T47D (cell line): ENCODE measurements at regions not wholly inside any gene's neighbourhood (a gene's known extent, or its start where the extent isn't known, plus 50 kb on each side); places are given as distances from the start of the nearest gene placed in this dataset.

ENCODE experiments used
- DNase-seq, 2 experiments: peaks; one replicate each; pipeline versions ENCODE4 v3.0.0 to v3.0.0-alpha.2; 2011 to 2012; ENCODE audit warnings: low read depth in 1 of 2, low spot score in 1 of 2
- JUND ChIP-seq: IDR thresholded peaks from 2 replicates; pipeline ENCODE4 v1.6.1; 2012; ENCODE audit warnings: low read depth
- in situ Hi-C: cut with HindIII; loops from 2 replicates; pipeline ENCODE4 v1.10.0; 2016; ENCODE audit warnings: low sequenced_read_pairs, low pct_unique_long_range_greater_than_20kb

- DNase-seq: no peak
- in situ Hi-C loops: no loop called here
- no peak for TF ChIP-seq JUND
Measured at GRCh38 chr1:2939041-2939552, 82.2 kb upstream of the ACTRT2 start.

- in situ Hi-C loops: no loop called here
- no peak for DNase-seq
- no peak for TF ChIP-seq JUND
Measured at GRCh38 chr1:2940178-2940577, 81.1 kb upstream of the ACTRT2 start.

GRCh38 chr1:2941040-2941439 lies 80.2 kb upstream of the ACTRT2 start:
- no peak for DNase-seq
- TF ChIP-seq JUND: no peak
- in situ Hi-C loops: no loop called here

GRCh38 chr1:2941907-2942306 lies 79.4 kb upstream of the ACTRT2 start:
- in situ Hi-C loops: no loop called here
- no peak for DNase-seq
- no peak for TF ChIP-seq JUND

DNA sequence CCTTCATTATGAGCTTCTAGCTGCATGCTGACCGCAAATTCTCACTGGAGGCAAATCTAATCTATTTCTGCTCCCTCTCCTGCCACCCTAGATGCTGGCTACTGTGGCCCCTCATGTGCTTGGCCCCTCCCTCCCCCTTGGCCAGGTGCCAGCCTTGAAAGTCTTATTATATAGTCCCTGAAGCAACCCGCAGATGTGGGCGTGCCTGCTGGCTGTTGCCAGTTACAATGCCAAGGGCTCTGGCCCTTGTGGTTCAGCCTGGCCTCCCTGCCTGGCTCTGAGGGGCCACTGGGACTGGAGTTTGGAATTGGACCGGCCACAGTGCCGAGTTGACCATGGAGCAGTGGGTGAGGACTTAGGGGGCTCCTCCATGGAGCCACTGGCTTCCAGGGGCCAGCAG lies 78.9 kb upstream of the ACTRT2 start:
- no peak for DNase-seq
- in situ Hi-C loops: no loop called here
- no peak for TF ChIP-seq JUND

GRCh38 chr1:2943686-2944260 lies 77.5 kb upstream of the ACTRT2 start:
- DNase-seq: no peak
- no peak for TF ChIP-seq JUND
- in situ Hi-C loops: no loop called here

DNA sequence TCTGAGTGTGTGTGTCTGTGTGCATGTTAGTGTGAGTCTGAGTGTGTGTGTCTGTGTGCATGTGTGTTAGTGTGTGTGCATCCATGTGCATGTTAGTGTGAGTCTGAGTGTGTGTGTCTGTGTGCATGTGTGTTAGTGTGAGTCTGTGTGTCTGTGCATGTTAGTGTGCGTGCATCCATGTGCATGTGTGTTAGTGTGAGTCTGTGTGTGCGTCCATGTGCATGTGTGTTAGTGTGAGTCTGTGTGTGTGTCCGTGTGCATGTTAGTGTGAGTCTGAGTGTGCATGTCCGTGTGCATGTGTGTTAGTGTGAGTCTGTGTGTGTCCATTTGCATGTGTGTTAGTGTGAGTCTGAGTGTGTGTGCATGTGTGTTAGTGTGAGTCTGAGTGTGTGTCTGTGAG lies 76.6 kb upstream of the ACTRT2 start:
- TF ChIP-seq JUND: no peak
- no peak for DNase-seq
- in situ Hi-C loops: no loop called here

GRCh38 chr1:2945821-2946231 lies 75.4 kb upstream of the ACTRT2 start:
- no peak for DNase-seq
- no peak for TF ChIP-seq JUND
- in situ Hi-C loops: no loop called here

- in situ Hi-C loops: no loop called here
- no peak for TF ChIP-seq JUND
- DNase-seq: no peak
Measured at GRCh38 chr1:2946291-2946690, 75.0 kb upstream of the ACTRT2 start.

DNA sequence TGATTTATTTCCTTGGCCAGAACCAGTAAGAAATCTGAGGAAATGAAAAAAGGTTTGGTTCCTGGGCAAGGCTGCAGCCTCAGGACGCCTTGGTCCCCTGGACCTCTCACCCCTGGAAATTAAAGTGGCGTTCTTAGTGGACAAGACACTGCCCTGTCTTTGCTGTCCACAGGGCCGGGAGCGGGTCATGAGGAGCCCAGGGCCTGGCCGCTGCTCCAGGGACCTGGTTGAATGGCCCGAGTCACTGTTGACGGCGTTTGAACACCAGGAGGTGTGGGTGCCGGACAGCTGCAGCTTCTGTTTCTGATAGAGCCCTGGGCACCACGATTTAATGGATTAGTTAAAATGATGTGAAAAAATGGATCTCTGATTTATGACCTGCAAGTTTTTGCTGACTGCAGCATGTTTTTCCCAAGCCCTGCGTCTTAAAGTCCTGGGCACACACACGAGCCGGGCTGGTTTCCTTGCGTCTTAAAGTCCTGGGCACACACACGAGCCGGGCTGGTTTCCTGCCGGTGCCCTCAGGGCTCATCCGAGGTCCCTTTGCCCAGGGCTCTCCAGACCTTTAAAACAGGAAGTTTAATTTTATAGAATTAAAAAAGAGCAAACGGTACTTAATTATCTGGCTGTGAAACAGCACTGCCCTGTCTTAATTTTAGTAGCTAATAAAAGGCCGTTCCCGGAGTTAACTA lies 74.1 kb upstream of the ACTRT2 start:
- no peak for TF ChIP-seq JUND
- DNase-seq: no peak
- in situ Hi-C loops: no loop called here

DNA sequence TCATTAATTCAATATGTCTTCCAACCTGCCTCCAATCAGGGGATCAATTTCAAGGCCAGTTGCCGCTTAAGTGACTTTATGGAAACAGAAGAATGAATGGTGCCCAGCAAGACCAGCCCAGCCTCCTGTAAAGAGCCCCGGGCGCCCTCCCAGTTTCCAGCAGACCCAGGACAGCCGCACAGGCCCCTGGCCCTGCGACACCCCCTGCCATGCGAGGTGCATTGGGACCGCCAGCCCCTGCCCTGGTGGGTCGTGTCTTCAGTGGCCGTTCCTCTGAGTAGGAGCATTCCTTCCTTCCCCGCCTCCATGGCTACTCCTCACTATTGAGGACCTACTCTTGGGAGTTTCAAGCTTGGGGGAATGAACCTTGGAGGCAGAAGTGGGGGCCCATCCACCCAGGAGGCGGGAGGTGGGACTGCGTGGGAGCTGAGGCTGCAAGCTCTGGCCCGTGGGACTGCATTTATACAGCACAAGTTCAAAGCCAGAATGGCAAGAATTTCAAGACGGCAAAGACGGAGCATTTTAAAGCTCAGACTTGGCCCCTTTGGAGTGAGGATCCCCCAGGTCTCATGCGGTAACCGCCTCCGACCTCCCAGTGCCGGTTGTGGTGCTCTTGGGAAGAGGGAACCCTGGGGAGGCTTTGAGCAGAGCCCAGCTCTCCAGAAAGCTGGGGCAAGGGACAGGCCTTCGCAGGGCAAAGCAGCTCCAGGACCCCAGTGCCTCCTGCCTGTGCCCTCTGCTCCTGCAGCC lies 73.1 kb upstream of the ACTRT2 start:
- in situ Hi-C loops: no loop called here
- DNase-seq: no peak
- no peak for TF ChIP-seq JUND

DNA sequence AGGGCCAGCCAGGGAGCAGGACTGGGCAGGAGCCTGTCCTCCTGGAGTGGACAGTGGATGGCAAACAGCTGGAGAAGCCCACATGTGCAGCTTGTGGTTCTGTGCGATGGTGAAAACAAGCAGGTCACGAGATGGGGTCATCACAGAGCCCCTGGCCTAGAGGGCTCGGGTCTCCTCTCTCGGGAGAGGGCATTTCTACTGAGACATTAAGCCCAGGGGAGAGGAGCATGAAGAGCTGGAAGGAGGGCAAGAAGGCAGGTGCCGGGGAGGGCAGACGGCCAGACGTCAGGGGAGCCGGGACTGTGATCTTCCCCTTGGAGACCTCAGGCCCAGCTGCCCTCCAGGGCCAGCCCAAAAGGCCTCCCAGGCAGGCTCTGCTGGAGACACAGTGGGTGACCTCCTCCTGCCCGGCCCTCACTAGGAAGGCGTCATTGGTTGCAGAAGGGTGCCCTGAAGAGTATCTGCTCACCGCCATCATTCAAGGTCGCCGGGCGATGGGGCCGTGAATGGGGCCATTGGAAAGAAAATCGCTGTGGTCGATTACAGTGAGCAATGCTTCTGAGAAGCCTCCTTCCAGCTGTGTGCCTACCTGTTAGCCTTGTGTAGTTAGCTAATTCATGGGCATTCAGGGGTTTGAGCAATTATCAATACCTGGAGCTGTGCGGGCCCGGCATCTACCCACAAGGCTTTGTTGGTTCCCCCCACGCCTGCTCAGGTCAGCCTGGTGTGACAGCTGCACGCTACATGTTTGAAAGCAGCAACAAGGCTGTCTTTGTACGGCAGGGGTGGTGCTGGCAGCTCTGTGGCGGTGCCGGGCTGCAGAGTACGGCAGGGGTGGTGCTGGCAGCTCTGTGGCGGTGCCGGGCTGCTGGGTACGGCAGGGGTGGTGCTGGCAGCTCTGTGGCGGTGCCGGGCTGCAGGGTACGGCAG lies 72.3 kb upstream of the ACTRT2 start:
- TF ChIP-seq JUND: no peak
- no peak for DNase-seq
- in situ Hi-C loops: no loop called here
